Cerebellar cortex (tissue), 1 donor: ENCODE measurements at regions not wholly inside any gene's neighbourhood (a gene's known extent, or its start where the extent isn't known, plus 50 kb on each side); places are given as distances from the start of the nearest gene placed in this dataset.
"Not testable (repeated sequence)": the region's sequence is repeated elsewhere in the genome, so short reads cannot be mapped to it uniquely, and the experiment has no call there.

Experiments
- DNase-seq: peaks from one replicate; pipeline ENCODE4 v3.0.0-alpha.2; 2015; ENCODE audit warnings: low spot score

GRCh38 chr16:17939122-17939536 lies 397.4 kb downstream of the NPIPA8 start:
- no peak for DNase-seq

GRCh38 chr16:17938546-17938945 lies 398.0 kb downstream of the NPIPA8 start:
- no peak for DNase-seq

GRCh38 chr16:17936766-17937402 lies 399.7 kb downstream of the NPIPA8 start:
- DNase-seq = no peak

- no peak for DNase-seq
These were observed 406.3 kb downstream of the NPIPA8 start for GRCh38 chr16:17930280-17930679.

- no peak for DNase-seq
These were observed 409.6 kb downstream of the NPIPA8 start for GRCh38 chr16:17926866-17927399.

GRCh38 chr16:17926461-17926860 lies 410.1 kb downstream of the NPIPA8 start:
- DNase-seq = no peak

GRCh38 chr16:17925761-17926160 lies 410.8 kb downstream of the NPIPA8 start:
- no peak for DNase-seq

GRCh38 chr16:17921357-17921978 lies 415.1 kb downstream of the NPIPA8 start:
- DNase-seq = no peak

GRCh38 chr16:17917316-17918019 lies 419.1 kb downstream of the NPIPA8 start:
- no peak for DNase-seq

- DNase-seq = no peak
These were observed 420.7 kb downstream of the NPIPA8 start for GRCh38 chr16:17915791-17916190.

GRCh38 chr16:17914168-17914567 lies 422.4 kb downstream of the NPIPA8 start:
- no peak for DNase-seq

GRCh38 chr16:17911578-17911977 lies 425.0 kb downstream of the NPIPA8 start:
- DNase-seq = not testable (repeated sequence)

- not testable (repeated sequence) for DNase-seq
These were observed 429.9 kb downstream of the NPIPA8 start for GRCh38 chr16:17906626-17907025.

- no peak for DNase-seq
These were observed 430.5 kb upstream of the XYLT1 start for GRCh38 chr16:17901309-17901708.

- DNase-seq = no peak
These were observed 428.4 kb upstream of the XYLT1 start for GRCh38 chr16:17899141-17899540.

GRCh38 chr16:17887963-17888362 lies 417.2 kb upstream of the XYLT1 start:
- DNase-seq = no peak

- no peak for DNase-seq
These were observed 415.0 kb upstream of the XYLT1 start for GRCh38 chr16:17885659-17886207.

GRCh38 chr16:17877821-17878360 lies 407.1 kb upstream of the XYLT1 start:
- DNase-seq = no peak

GRCh38 chr16:17866996-17867395 lies 396.2 kb upstream of the XYLT1 start:
- no peak for DNase-seq

- DNase-seq = no peak
These were observed 391.3 kb upstream of the XYLT1 start for GRCh38 chr16:17861981-17862479.

- DNase-seq = no peak
These were observed 387.3 kb upstream of the XYLT1 start for GRCh38 chr16:17858061-17858460.

- no peak for DNase-seq
These were observed 383.2 kb upstream of the XYLT1 start for GRCh38 chr16:17853958-17854357.
